ENCODE measurements at regions not wholly inside any gene's neighbourhood (a gene's known extent, or its start where the extent isn't known, plus 50 kb on each side); places are given as distances from the start of the nearest gene placed in this dataset.

DNA sequence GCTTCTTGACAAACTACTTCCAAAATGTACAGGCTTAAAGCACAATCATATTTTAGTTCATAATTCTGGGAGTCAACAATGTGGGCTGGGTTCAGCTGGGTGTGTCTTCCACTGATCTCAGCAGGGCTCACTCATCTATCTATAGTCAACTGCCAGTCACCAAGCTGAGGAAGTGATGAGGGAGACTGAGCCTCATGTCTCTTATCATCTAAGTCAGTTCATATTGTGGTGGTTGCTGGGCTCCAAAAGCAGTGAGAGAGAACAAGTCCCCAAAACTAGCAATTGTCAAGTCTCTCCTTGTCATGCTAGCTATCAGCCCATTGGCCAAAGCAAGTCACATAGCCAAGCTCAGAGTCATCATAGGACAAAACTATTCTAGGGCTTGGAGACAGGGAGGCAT is 465.9 kb upstream of the ARID1B start:
- TF ChIP-seq, protein P1, sequence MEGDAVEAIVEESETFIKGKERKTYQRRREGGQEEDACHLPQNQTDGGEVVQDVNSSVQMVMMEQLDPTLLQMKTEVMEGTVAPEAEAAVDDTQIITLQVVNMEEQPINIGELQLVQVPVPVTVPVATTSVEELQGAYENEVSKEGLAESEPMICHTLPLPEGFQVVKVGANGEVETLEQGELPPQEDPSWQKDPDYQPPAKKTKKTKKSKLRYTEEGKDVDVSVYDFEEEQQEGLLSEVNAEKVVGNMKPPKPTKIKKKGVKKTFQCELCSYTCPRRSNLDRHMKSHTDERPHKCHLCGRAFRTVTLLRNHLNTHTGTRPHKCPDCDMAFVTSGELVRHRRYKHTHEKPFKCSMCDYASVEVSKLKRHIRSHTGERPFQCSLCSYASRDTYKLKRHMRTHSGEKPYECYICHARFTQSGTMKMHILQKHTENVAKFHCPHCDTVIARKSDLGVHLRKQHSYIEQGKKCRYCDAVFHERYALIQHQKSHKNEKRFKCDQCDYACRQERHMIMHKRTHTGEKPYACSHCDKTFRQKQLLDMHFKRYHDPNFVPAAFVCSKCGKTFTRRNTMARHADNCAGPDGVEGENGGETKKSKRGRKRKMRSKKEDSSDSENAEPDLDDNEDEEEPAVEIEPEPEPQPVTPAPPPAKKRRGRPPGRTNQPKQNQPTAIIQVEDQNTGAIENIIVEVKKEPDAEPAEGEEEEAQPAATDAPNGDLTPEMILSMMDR (IDR thresholded peaks at IDR 0.05) = no peak
- no peak overlapping the region for H3K4me3 ChIP-seq
- no peaks in the 10 kb centered on the region for H3K27me3 ChIP-seq
- H3K27ac ChIP-seq = no peak overlapping the region
- intact Hi-C loops (cut with DNase I) = no loop called here
- H3K36me3 ChIP-seq = no peaks in the 10 kb centered on the region
- no peaks in the 10 kb centered on the region for H3K9me3 ChIP-seq
- H3K4me1 ChIP-seq = no peaks in the 10 kb centered on the region
- no peak for DNase-seq (ENCODE audit: low spot score in 2 of 2)

DNA sequence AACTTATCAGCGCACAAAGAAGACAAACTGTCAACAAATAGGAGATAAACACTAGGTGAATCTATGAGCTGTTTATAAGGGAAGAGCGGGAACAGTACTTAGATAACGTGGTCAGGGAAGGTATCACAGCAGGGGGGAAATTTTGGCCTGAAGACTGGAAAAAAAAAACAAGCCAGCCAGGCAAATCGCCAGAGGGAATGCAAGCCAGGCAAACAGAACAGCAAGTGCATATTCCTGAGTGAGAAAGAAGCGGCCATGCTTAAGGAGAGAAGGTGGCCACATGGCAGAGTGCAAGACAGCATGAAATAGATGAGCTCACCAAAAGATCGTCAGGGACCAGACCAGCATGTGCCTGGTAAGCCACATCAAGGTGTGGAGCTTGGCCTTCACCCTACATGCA is 466.5 kb upstream of the ARID1B start:
- no peaks in the 10 kb centered on the region for H3K9me3 ChIP-seq
- intact Hi-C loops (cut with DNase I) = no loop called here

DNA sequence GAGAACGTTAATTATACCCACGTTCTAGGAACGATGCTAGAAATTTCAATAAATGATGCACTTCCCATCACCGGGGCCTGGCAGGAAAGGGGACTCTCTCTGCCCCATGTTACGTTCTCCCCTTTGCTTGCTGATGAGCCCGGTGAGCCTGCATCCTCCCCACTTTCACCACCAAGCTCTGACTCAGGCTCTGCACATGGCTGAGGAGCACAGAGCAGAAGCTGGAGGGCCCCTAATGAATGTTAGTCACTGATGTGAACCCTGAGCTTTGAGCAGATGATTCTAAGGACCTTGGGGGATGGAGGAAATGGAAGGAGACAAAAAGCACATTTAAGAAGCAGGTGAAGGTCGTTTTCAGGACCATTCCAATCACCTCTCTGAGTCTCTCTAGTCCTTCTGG is 468.2 kb upstream of the ARID1B start:
- no peaks in the 10 kb centered on the region for H3K36me3 ChIP-seq
- no peaks in the 10 kb centered on the region for H3K4me1 ChIP-seq
- DNase-seq (ENCODE audit: low spot score in 2 of 2) = no peak
- intact Hi-C loops (cut with DNase I) = no loop called here
- TF ChIP-seq, protein P1 (IDR thresholded peaks at IDR 0.05) = no peak
- H3K27ac ChIP-seq = no peak overlapping the region
- H3K4me3 ChIP-seq = no peak overlapping the region
- H3K27me3 ChIP-seq = no peaks in the 10 kb centered on the region
- no peaks in the 10 kb centered on the region for H3K9me3 ChIP-seq

More for the DNA sequence above, 466.5 kb upstream of the ARID1B start:
- H3K36me3 ChIP-seq = no peaks in the 10 kb centered on the region
- no peak for DNase-seq (ENCODE audit: low spot score in 2 of 2)
- H3K27ac ChIP-seq = no peak overlapping the region
- H3K27me3 ChIP-seq = no peaks in the 10 kb centered on the region
- no peak overlapping the region for H3K4me3 ChIP-seq
- TF ChIP-seq, protein P1 (IDR thresholded peaks at IDR 0.05) = no peak
- H3K4me1 ChIP-seq = no peaks in the 10 kb centered on the region

DNA sequence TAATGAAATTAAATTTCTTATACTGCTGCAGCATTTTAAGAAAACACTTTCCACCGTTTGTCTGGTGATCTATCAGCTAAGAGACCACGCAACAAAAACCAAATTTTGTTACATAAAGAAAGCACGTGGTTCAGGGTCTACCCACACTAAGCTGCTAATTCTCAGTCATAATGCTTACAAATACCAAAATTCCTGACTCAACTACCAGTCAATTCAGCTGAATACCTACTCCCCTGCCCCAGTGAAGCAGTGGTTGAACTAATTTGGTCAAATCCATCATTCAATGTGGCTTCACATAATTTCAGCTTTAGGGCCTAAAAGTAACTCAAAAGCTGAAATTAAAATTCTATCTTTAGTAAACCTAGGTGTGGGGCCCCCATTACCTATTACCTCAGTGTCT is 468.6 kb upstream of the ARID1B start:
- Histone ChIP-seq H3K27me3 (no peaks in the 10 kb centered on the region), H3K27ac (no peak overlapping the region), H3K9me3 (no peaks in the 10 kb centered on the region), H3K4me1 (no peaks in the 10 kb centered on the region), H3K36me3 (no peaks in the 10 kb centered on the region), H3K4me3 (no peak overlapping the region)
- TF ChIP-seq, protein P1 (IDR thresholded peaks at IDR 0.05) = no peak
- no peak for DNase-seq (ENCODE audit: low spot score in 2 of 2)
- intact Hi-C loops (cut with DNase I) = no loop called here

DNA sequence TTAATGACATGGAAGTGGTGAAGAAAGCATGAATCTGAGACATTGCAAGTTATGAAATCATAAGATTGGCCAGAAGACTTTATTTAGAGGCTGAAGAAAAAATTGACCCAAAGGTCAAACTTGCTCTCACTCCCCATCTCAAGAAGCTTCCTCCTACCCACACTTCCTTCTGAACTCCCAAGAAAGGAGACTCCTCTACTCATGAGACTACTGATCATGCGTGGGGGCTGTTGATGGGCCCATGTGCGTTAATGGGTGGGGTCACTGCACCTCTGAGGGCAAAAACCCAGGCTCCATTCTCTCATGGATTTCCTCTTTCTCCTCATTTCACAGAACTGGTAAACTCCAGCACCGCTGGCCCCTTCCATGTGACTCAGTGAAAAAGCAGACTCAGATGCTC is 470.6 kb upstream of the ARID1B start:
- TF ChIP-seq, protein P1 (IDR thresholded peaks at IDR 0.05) = no peak
- H3K27me3 ChIP-seq = no peaks in the 10 kb centered on the region
- H3K9me3 ChIP-seq = no peaks in the 10 kb centered on the region
- H3K27ac ChIP-seq = no peak overlapping the region
- no peak for DNase-seq (ENCODE audit: low spot score in 2 of 2)
- intact Hi-C loops (cut with DNase I) = no loop called here
- no peaks in the 10 kb centered on the region for H3K36me3 ChIP-seq
- no peak overlapping the region for H3K4me3 ChIP-seq
- H3K4me1 ChIP-seq = no peaks in the 10 kb centered on the region

DNA sequence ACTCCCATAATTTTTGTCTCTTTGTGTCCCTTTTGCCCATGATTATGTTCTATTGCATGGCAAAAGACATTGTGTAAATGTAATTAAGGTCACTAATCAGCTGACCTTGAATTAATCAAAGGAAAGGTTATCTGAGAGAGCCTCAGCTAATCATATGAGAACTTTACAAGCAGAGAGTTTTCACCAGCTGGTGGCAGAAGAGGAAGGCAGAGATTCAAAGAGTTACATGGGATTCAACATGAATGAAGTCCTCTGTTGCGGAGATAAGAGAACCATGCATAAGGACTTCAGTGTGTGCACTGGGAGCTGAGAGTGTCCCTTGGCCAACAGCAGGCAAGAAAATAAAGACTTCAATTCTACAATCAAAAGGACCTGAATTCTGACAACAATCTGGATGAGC is 494.1 kb upstream of the ARID1B start:
- Histone ChIP-seq H3K9me3 (no peaks in the 10 kb centered on the region), H3K36me3 (no peaks in the 10 kb centered on the region), H3K4me1 (no peaks in the 10 kb centered on the region), H3K27me3 (no peaks in the 10 kb centered on the region), H3K27ac (no peak overlapping the region), H3K4me3 (no peak overlapping the region)
- DNase-seq (ENCODE audit: low spot score in 2 of 2) = no peak
- TF ChIP-seq, protein P1 (IDR thresholded peaks at IDR 0.05) = no peak
- intact Hi-C loops (cut with DNase I) = no loop called here

Measured in ascending aorta (tissue), 2 donors.